Gastroesophageal sphincter (tissue), 3 donors: ENCODE measurements at regions not wholly inside any gene's neighbourhood (a gene's known extent, or its start where the extent isn't known, plus 50 kb on each side); places are given as distances from the start of the nearest gene placed in this dataset.

ENCODE experiments used
- EP300 ChIP-seq: sonication (generic); formaldehyde crosslinking; IDR thresholded peaks from one replicate; pipeline ENCODE4 v1.6.1; 2017; ENCODE audit warnings: antibody characterized with exemption, mild to moderate bottlenecking
- POLR2A ChIP-seq, 2 donors: fragments of 450-650 bp; IDR thresholded peaks; one replicate each; pipeline ENCODE4 v1.6.1; 2017; ENCODE audit warnings: antibody characterized with exemption in 2 of 2, mild to moderate bottlenecking in 2 of 2, moderate library complexity in 1 of 2
- POLR2AphosphoS5 ChIP-seq: sonication (generic); formaldehyde crosslinking; IDR thresholded peaks from one replicate; pipeline ENCODE4 v1.6.1; 2017; ENCODE audit warnings: antibody characterized with exemption
- TF ChIP-seq, protein P1 (sequence below), 4 experiments: fragments of 200-600 bp in 2 of 4; fragments of 450-650 bp in 2 of 4; sonication (generic) in 1 of 4; IDR thresholded peaks; one replicate each; pipeline ENCODE4 v1.5.1; 2017 to 2019; ENCODE audit warnings: antibody characterized with exemption in 4 of 4, mild to moderate bottlenecking in 2 of 4, moderate library complexity in 2 of 4

DNA sequence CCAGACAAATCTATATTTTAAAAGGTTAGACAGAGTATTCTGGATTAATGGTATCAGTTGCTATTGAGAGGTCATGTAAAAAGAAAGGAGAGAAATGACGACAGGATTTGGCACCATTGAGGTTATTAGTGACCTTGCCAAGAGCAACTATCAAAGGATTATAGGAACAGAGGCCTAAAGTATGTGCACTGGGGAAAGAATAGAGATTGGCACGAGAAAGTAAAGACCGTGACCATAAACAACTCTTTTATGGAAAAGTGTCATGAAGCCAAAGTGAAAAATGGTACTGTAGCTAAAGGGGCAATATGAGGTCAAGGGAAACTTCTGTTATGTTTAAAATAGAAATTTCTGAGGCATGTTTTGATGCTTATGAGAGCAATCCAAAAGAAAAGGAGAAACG lies 115.2 kb upstream of the KIF2B start:
- TF ChIP-seq POLR2A (IDR thresholded peaks at IDR 0.05), result no peak
- TF ChIP-seq, protein P1, sequence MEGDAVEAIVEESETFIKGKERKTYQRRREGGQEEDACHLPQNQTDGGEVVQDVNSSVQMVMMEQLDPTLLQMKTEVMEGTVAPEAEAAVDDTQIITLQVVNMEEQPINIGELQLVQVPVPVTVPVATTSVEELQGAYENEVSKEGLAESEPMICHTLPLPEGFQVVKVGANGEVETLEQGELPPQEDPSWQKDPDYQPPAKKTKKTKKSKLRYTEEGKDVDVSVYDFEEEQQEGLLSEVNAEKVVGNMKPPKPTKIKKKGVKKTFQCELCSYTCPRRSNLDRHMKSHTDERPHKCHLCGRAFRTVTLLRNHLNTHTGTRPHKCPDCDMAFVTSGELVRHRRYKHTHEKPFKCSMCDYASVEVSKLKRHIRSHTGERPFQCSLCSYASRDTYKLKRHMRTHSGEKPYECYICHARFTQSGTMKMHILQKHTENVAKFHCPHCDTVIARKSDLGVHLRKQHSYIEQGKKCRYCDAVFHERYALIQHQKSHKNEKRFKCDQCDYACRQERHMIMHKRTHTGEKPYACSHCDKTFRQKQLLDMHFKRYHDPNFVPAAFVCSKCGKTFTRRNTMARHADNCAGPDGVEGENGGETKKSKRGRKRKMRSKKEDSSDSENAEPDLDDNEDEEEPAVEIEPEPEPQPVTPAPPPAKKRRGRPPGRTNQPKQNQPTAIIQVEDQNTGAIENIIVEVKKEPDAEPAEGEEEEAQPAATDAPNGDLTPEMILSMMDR (IDR thresholded peaks at IDR 0.05), result no peak
- TF ChIP-seq POLR2AphosphoS5, result no peak
- TF ChIP-seq EP300, result no peak
